ENCODE measurements at regions not wholly inside any gene's neighbourhood (a gene's known extent, or its start where the extent isn't known, plus 50 kb on each side); places are given as distances from the start of the nearest gene placed in this dataset.

- TF ChIP-seq STAT1 (IDR thresholded peaks at IDR 0.05; ENCODE audit: unreplicated experiment) (no peak), REST (IDR thresholded peaks at IDR 0.05; ENCODE audit: unreplicated experiment) (no peak), ZNF114 (CRISPR knock-in tag; IDR thresholded peaks at IDR 0.05) (no peak), POLR2AphosphoS5 (IDR thresholded peaks at IDR 0.05; ENCODE audit: low read depth) (no peak), ZNF331 (CRISPR knock-in tag; IDR thresholded peaks at IDR 0.05; ENCODE audit: low read depth) (no peak), CTCF (conservative IDR thresholded peaks at IDR 0.05; ENCODE audit: low read depth in 2 of 2) (no peak)
- Histone ChIP-seq H4K20me1 (replicated peaks; ENCODE audit: insufficient read depth) (no peaks in the 10 kb centered on the region), H2AFZ (no peak overlapping the region), H3K4me1 (ENCODE audit: insufficient read depth) (0 out of 2 replicates have a peak, but pooled peaks cover 4% of the 10 kb centered on the region), H3K27me3 (ENCODE audit: insufficient read depth) (no peaks in the 10 kb centered on the region), H3K36me3 (ENCODE audit: insufficient read depth) (no peaks in the 10 kb centered on the region), H3K27ac (ENCODE audit: low read depth) (no peak overlapping the region), H3F3A (replicated peaks; ENCODE audit: low read depth) (no peaks in the 10 kb centered on the region), H3K9me2 (ENCODE audit: insufficient read depth) (no peaks in the 10 kb centered on the region), H3K79me2 (replicated peaks; ENCODE audit: insufficient read depth) (no peaks in the 10 kb centered on the region), H3K4me2 (no peak overlapping the region), H3K4me3 (no peak overlapping the region)
- DNase-seq (ENCODE audit: low spot score), result no peak
- Mint-ChIP-seq H3K36me3 (ENCODE audit: low read depth) (no peaks in the 10 kb centered on the region), H3K27me3 (ENCODE audit: insufficient read depth, low read depth, poor library complexity) (peaks cover 2% of the 10 kb centered on the region), H3K9me3 (no peaks in the 10 kb centered on the region; the same call in 2 of the 3 replicates), H3K27ac (no peak overlapping the region), H3K4me1 (peaks cover 11% of the 10 kb centered on the region), H3K4me3 (no peak overlapping the region)
- no peak for ATAC-seq
These were observed 440.0 kb downstream of the ZNF516 start for GRCh38 chr18:76055025-76055424.

GRCh38 chr18:76054156-76054555 lies 440.9 kb downstream of the ZNF516 start:
- ATAC-seq (no peak), DNase-seq (ENCODE audit: low spot score) (no peak)
- Histone ChIP-seq H3K4me2 (no peak overlapping the region), H4K20me1 (replicated peaks; ENCODE audit: insufficient read depth) (no peaks in the 10 kb centered on the region), H3K36me3 (ENCODE audit: insufficient read depth) (no peaks in the 10 kb centered on the region), H3K27me3 (ENCODE audit: insufficient read depth) (no peaks in the 10 kb centered on the region), H3F3A (replicated peaks; ENCODE audit: low read depth) (no peaks in the 10 kb centered on the region), H3K4me1 (ENCODE audit: insufficient read depth) (0 out of 2 replicates have a peak, but pooled peaks cover 4% of the 10 kb centered on the region), H3K27ac (ENCODE audit: low read depth) (no peak overlapping the region), H3K4me3 (no peak overlapping the region), H2AFZ (no peak overlapping the region), H3K9me2 (ENCODE audit: insufficient read depth) (no peaks in the 10 kb centered on the region), H3K79me2 (replicated peaks; ENCODE audit: insufficient read depth) (no peaks in the 10 kb centered on the region)
- H3K4me1 Mint-ChIP-seq, result peaks cover 11% of the 10 kb centered on the region
- no peak overlapping the region for H3K4me3 Mint-ChIP-seq
- H3K36me3 Mint-ChIP-seq (ENCODE audit: low read depth), result no peaks in the 10 kb centered on the region
- H3K27me3 Mint-ChIP-seq (ENCODE audit: insufficient read depth, low read depth, poor library complexity), result peaks cover 2% of the 10 kb centered on the region
- no peaks in the 10 kb centered on the region; the same call in 2 of the 3 replicates for H3K9me3 Mint-ChIP-seq
- no peak overlapping the region for H3K27ac Mint-ChIP-seq
- TF ChIP-seq EZH2phosphoT487 (IDR thresholded peaks at IDR 0.05; ENCODE audit: unreplicated experiment) (no peak), ZNF462 (CRISPR knock-in tag; IDR thresholded peaks at IDR 0.05) (no peak), STAT1 (IDR thresholded peaks at IDR 0.05; ENCODE audit: unreplicated experiment) (no peak), CTCF (conservative IDR thresholded peaks at IDR 0.05; ENCODE audit: low read depth in 2 of 2) (no peak)

Data from GM23338 (cell line).